DOHH2 (cell line): ENCODE measurements at regions not wholly inside any gene's neighbourhood (a gene's known extent, or its start where the extent isn't known, plus 50 kb on each side); places are given as distances from the start of the nearest gene placed in this dataset.

ENCODE experiments used
- H3F3A ChIP-seq: fragments of 200-600 bp; sonication (generic), shearing (Covaris generic); 2 replicates; pipeline ENCODE4 v1.6.0; 2016; ENCODE audit warnings: antibody characterized with exemption, mild to moderate bottlenecking; ENCODE audit not compliant: control insufficient read depth, insufficient read depth
- H3K27ac ChIP-seq: fragments of 200-600 bp; sonication (generic); 2 replicates; pipeline ENCODE4 v1.5.1; 2014; ENCODE audit warnings: low read depth, mild to moderate bottlenecking, low read length, moderate library complexity
- H3K27me3 ChIP-seq: fragments of 200-600 bp; sonication (generic); 2 replicates; pipeline ENCODE4 v1.6.1; 2014; ENCODE audit warnings: mild to moderate bottlenecking, low read length, mixed read lengths; ENCODE audit not compliant: control insufficient read depth
- H3K36me3 ChIP-seq: fragments of 200-600 bp; sonication (generic); 2 replicates; pipeline ENCODE4 v1.6.1; 2014; ENCODE audit warnings: mild to moderate bottlenecking, low read length, moderate library complexity, mixed read lengths; ENCODE audit not compliant: control insufficient read depth
- H3K4me1 ChIP-seq: fragments of 200-600 bp; sonication (generic); 2 replicates; pipeline ENCODE4 v1.6.1; 2014; ENCODE audit warnings: mild to moderate bottlenecking, low read length, mixed read lengths; ENCODE audit not compliant: control insufficient read depth
- H3K4me2 ChIP-seq: fragments of 200-600 bp; sonication (generic); 2 replicates; pipeline ENCODE4 v1.6.0; 2014; ENCODE audit warnings: mild to moderate bottlenecking, low read length, moderate library complexity
- H3K4me3 ChIP-seq: fragments of 200-600 bp; sonication (generic); 2 replicates; pipeline ENCODE4 v1.5.1; 2014; ENCODE audit warnings: mild to moderate bottlenecking, low read length, mixed read lengths
- H3K79me2 ChIP-seq: fragments of 200-600 bp; sonication (generic); 2 replicates; pipeline ENCODE4 v1.6.1; 2014; ENCODE audit warnings: mild to moderate bottlenecking, low read length, mixed read lengths; ENCODE audit not compliant: control insufficient read depth
- H3K9me2 ChIP-seq: fragments of 200-600 bp; sonication (generic); replicated peaks from 2 replicates; pipeline ENCODE4 v1.6.1; 2014; ENCODE audit warnings: mild to moderate bottlenecking, low read length, mixed read lengths; ENCODE audit not compliant: control insufficient read depth
- H3K9me3 ChIP-seq: fragments of 200-600 bp; sonication (generic); 2 replicates; pipeline ENCODE4 v1.6.1; 2014; ENCODE audit warnings: antibody characterized with exemption, low read length, mixed read lengths; ENCODE audit not compliant: control insufficient read depth, insufficient read depth
- H4K20me1 ChIP-seq: fragments of 200-600 bp; sonication (generic); 2 replicates; pipeline ENCODE4 v1.6.0; 2014; ENCODE audit warnings: low read depth, mild to moderate bottlenecking, antibody characterized with exemption, low read length, moderate library complexity; ENCODE audit not compliant: control insufficient read depth, insufficient read depth
- EZH2phosphoT487 ChIP-seq: fragments of 200-600 bp; sonication (generic); IDR thresholded peaks from 2 replicates; pipeline ENCODE4 v1.6.1; 2017; ENCODE audit warnings: borderline replicate concordance, mild to moderate bottlenecking, antibody characterized with exemption, low read length, moderate library complexity, mixed read lengths
- TF ChIP-seq, protein P1 (sequence below): fragments of 200-600 bp; sonication (generic); IDR thresholded peaks from one replicate; pipeline ENCODE4 v1.5.1; 2014; ENCODE audit warnings: antibody characterized with exemption, mild to moderate bottlenecking, low read depth, low read length; ENCODE audit not compliant: poor library complexity, severe bottlenecking

DNA sequence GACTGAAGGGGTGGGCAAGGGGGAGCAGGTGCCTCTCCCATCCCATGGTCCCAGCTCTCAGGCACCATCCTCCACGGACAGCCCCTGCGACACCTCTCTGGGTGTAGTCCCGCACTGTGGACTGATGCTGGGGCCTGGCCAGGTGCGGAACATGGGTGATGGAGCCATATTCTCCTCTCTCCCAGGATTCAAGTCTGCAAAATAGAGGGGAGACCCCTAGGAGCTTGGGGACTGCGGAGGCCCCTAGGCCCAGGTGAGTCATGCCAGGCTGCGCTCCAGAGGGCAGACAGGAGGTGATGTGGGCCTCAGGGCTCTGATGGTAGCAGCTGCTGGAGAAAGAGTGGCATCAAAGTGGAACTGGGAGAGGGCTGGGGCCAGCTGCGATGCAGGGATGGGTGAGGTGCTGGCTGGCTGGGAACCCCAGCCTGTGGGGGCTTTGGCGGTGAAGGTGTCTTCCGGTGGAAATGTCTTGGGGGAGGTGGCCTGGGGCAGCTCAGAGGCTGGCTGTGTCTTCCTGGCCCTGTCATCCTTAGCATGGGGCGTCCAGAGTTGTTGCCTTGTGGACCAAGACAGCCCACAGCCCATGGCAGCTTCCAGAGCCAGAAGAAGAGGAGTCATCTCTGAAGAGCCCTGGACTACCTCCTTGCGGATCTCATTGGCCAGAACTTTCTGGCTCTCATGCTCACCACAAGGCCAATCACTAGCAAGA, 149.1 kb downstream of the KIF26A start:
- H3K27ac ChIP-seq, result no peak overlapping the region
- H3K79me2 ChIP-seq, result no peaks in the 10 kb centered on the region
- H3K9me3 ChIP-seq, result peaks cover 49% of the 10 kb centered on the region
- H4K20me1 ChIP-seq, result no peaks in the 10 kb centered on the region
- H3K27me3 ChIP-seq, result no peaks in the 10 kb centered on the region
- H3K4me1 ChIP-seq, result no peaks in the 10 kb centered on the region
- no peak for TF ChIP-seq EZH2phosphoT487
- TF ChIP-seq, protein P1, sequence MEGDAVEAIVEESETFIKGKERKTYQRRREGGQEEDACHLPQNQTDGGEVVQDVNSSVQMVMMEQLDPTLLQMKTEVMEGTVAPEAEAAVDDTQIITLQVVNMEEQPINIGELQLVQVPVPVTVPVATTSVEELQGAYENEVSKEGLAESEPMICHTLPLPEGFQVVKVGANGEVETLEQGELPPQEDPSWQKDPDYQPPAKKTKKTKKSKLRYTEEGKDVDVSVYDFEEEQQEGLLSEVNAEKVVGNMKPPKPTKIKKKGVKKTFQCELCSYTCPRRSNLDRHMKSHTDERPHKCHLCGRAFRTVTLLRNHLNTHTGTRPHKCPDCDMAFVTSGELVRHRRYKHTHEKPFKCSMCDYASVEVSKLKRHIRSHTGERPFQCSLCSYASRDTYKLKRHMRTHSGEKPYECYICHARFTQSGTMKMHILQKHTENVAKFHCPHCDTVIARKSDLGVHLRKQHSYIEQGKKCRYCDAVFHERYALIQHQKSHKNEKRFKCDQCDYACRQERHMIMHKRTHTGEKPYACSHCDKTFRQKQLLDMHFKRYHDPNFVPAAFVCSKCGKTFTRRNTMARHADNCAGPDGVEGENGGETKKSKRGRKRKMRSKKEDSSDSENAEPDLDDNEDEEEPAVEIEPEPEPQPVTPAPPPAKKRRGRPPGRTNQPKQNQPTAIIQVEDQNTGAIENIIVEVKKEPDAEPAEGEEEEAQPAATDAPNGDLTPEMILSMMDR, result no peak
- no peak overlapping the region for H3K4me3 ChIP-seq
- H3F3A ChIP-seq, result peaks cover 2% of the 10 kb centered on the region; the same call in 1 of the 2 replicates
- no peak overlapping the region for H3K4me2 ChIP-seq
- H3K9me2 ChIP-seq, result no peaks in the 10 kb centered on the region
- H3K36me3 ChIP-seq, result no peaks in the 10 kb centered on the region

DNA sequence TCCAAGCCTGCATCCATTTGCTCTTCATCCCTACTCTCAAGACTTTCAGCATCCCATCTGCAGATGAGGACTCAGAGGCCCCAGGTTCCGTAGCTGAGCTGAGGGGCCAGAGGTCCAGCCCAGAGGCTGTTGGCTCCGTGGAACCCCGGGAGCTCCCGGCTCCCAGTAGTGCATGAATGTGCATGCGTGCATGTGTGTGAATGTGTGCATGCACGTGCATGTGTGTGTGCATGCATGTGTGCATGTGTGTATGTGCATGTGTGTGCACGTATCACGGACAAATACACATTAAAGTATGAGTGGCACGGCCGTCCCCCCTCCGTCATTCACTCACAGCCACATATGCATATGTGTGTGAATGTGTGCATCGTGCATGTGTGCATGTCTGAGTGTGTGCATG, 149.9 kb downstream of the KIF26A start:
- Histone ChIP-seq H3K27ac (no peak overlapping the region), H3K79me2 (no peaks in the 10 kb centered on the region), H3K4me2 (no peak overlapping the region), H3K4me1 (no peaks in the 10 kb centered on the region), H3K9me3 (peaks cover 49% of the 10 kb centered on the region), H3F3A (peaks cover 2% of the 10 kb centered on the region; the same call in 1 of the 2 replicates), H3K36me3 (no peaks in the 10 kb centered on the region), H3K27me3 (no peaks in the 10 kb centered on the region), H3K9me2 (no peaks in the 10 kb centered on the region), H4K20me1 (no peaks in the 10 kb centered on the region), H3K4me3 (no peak overlapping the region)
- TF ChIP-seq, protein P1, result no peak
- no peak for TF ChIP-seq EZH2phosphoT487

DNA sequence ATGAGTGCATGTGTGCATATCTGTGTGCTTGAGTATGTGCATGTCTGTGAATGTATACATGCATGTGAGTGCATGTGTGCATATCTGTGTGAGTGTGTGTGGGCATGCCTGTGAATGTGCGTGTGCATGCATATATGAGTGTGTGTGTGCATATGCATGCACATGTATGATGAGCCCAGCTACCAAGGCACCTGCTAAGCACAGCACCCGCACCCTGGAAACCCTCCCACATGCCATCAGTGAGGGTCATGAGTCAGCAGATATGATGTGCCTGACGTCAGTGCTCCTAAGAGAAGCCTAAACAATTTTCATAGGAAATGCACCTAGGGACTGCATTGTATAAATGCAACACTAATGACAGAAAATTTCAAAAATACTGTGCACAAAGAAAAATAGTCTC, 151.1 kb downstream of the KIF26A start:
- no peaks in the 10 kb centered on the region for H3K27me3 ChIP-seq
- no peak overlapping the region for H3K4me3 ChIP-seq
- no peaks in the 10 kb centered on the region for H3K9me2 ChIP-seq
- peaks cover 49% of the 10 kb centered on the region for H3K9me3 ChIP-seq
- H3K4me1 ChIP-seq, result no peaks in the 10 kb centered on the region
- TF ChIP-seq, protein P1, result no peak
- no peak for TF ChIP-seq EZH2phosphoT487
- no peaks in the 10 kb centered on the region for H4K20me1 ChIP-seq
- peaks cover 2% of the 10 kb centered on the region; the same call in 1 of the 2 replicates for H3F3A ChIP-seq
- no peak overlapping the region for H3K27ac ChIP-seq
- H3K79me2 ChIP-seq, result no peaks in the 10 kb centered on the region
- H3K4me2 ChIP-seq, result no peak overlapping the region
- no peaks in the 10 kb centered on the region for H3K36me3 ChIP-seq
